NCI-H2196 (cell line): ENCODE measurements at regions not wholly inside any gene's neighbourhood (a gene's known extent, or its start where the extent isn't known, plus 50 kb on each side); places are given as distances from the start of the nearest gene placed in this dataset.
"Not testable (repeated sequence)": the region's sequence is repeated elsewhere in the genome, so short reads cannot be mapped to it uniquely, and the experiment has no call there.

ENCODE experiments used
- DNase-seq: peaks from one replicate; lab custom pipeline; 2025; ENCODE audit not compliant: unreplicated experiment; lab: John Stamatoyannopoulos, UW

GRCh38 chr9:41273549-41274267 lies 84.6 kb upstream of the ZNG1F start:
- not testable (repeated sequence) for DNase-seq

GRCh38 chr9:41272879-41273548 lies 83.9 kb upstream of the ZNG1F start:
- DNase-seq, result not testable (repeated sequence)

GRCh38 chr9:41270992-41271391 lies 81.9 kb upstream of the ZNG1F start:
- DNase-seq, result not testable (repeated sequence)

- DNase-seq, result not testable (repeated sequence)
Measured at GRCh38 chr9:41269471-41269870, 80.4 kb upstream of the ZNG1F start.

- not testable (repeated sequence) for DNase-seq
Measured at GRCh38 chr9:41269054-41269453, 79.9 kb upstream of the ZNG1F start.

GRCh38 chr9:41266602-41267001 lies 77.5 kb upstream of the ZNG1F start:
- not testable (repeated sequence) for DNase-seq

- not testable (repeated sequence) for DNase-seq
Measured at GRCh38 chr9:41266000-41266399, 76.9 kb upstream of the ZNG1F start.

GRCh38 chr9:41251973-41252372 lies 62.9 kb upstream of the ZNG1F start:
- not testable (repeated sequence) for DNase-seq

- not testable (repeated sequence) for DNase-seq
Measured at GRCh38 chr9:41251101-41251500, 62.0 kb upstream of the ZNG1F start.

- not testable (repeated sequence) for DNase-seq
Measured at GRCh38 chr9:41246702-41247101, 57.6 kb upstream of the ZNG1F start.
